GM19328 (cell line): ENCODE measurements at regions not wholly inside any gene's neighbourhood (a gene's known extent, or its start where the extent isn't known, plus 50 kb on each side); places are given as distances from the start of the nearest gene placed in this dataset.
"Not testable (repeated sequence)": the region's sequence is repeated elsewhere in the genome, so short reads cannot be mapped to it uniquely, and the experiment has no call there.

Experiments used
- ATAC-seq: cut with Tn5 transposase; IDR thresholded peaks from one replicate; pipeline ENCODE4 v1.9.1; 2021; ENCODE audit warnings: mild to moderate bottlenecking, moderate library complexity; ENCODE audit not compliant: unreplicated experiment

DNA sequence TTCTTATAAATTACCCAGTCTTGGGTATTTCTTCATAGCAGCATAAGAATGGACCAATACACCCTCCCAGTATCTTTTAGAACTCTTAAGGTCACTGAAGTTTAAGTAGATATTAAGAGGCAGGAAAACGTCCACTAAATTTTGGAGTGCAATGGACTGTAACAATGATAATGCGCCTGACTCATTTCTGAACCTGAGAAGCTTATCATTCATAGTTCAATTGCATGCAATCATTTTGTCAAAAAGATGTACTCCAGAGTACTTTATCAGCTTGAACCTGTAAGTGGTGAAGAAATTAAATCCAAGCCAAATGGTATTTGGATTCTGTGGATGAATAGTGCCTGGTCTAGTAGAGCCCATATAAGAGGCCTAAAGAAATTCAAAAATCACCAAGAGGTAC is 196.5 kb upstream of the CDH9 start:
- no peak for ATAC-seq

- no peak for ATAC-seq
Measured at GRCh38 chr5:27221410-27221809, 183.0 kb upstream of the CDH9 start.

GRCh38 chr5:27220752-27221151 is 182.4 kb upstream of the CDH9 start:
- ATAC-seq, result no peak

DNA sequence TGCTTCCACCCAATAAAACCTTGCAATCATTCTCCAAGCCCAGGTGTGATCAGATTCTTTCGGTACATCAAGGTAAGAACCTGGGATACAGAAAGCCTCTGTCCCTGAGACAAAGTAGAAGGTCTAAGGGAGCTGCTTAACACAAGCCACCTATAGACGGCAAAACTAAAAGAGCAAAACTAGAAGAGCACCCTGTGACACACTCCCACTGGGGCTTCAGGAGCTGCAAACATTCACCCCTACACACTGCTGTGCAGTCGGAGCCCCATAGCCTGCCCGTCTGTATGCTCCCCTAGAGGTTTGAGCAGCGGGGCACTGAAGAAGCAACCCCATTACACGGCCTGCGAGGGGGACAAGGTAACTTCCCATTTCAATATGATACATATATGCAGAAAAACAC is 179.6 kb upstream of the CDH9 start:
- no peak for ATAC-seq

DNA sequence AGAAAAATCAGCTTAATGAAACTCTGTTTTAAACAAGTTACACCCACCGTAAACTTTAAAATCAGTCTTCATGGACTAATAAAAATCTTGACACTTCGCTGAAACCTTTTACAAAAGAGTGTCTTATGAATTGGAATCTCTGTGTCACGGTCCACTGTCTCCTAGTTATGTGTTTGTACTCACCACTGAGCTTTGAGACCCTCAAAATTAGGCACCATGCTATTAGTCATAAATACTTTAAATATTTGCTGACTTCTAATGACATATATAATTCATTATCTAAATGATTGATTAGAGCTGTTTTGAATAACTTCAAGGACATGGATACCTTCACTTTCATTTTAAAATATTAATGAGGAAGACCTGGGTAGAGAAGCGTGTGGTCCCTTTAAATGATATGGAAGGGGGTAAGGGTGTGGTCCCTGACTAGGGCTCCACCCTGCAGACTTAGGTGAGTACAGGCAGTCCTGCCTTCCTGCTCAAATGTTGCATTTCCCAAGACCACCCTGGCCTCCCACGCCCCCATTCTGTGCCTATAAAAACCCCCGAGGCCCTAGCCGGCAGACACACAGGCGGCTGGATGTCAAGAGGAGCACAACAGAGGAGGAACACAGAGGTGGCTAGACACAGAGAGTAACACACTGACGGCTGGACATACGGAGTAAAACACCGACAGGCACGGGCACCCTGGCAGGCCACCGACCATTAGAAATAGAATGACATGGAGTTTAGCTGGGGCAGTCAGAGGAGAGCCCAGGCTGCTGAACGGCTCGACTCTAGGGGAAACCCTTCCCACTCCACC is 179.0 kb upstream of the CDH9 start:
- ATAC-seq, result no peak

- ATAC-seq, result no peak
Measured at GRCh38 chr5:27216367-27216950, 178.1 kb upstream of the CDH9 start.

DNA sequence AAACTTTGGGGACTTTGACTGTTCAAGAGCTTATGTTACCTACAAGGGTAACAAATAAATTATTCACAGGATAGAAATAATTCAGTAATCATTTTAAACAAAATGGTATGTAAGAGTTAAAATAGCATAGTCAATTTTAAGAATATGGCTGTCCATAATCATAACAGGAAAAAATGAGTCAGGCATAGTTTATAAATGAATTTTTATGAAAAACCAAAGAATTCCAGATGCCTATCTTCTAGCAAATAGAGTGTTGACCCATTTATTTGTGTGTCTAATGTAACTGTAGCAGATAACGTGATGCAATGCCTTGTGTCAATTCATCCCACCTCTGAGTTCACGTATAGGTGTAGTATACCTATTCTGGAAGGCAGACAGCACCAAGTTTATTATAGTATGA is 169.7 kb upstream of the CDH9 start:
- no peak for ATAC-seq

GRCh38 chr5:27191786-27192510 is 153.6 kb upstream of the CDH9 start:
- ATAC-seq, result no peak

GRCh38 chr5:27172693-27173092 is 134.3 kb upstream of the CDH9 start:
- ATAC-seq, result no peak

DNA sequence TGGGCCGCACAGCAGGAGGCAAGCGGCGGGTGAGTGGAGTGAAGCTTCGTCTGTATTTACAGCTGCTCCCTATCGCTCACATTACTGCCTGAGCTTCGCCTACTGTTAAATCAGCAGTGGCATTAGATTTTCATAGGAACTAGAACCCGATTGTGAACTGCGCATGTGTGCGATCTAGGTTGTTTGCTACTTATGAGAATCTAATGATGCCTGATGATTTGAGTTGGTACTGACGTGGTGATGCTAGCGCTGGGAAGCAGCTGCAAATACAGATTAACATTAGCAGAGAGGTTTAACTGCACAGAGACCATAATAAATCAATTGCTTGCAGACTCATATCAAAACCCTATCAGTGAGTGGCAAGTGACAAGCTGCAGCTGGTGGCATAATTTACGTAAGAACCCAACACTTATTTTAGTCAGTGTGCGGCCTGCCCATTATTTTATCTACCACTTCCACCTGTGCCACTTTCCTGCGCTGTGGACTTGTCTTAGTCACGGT is 133.4 kb upstream of the CDH9 start:
- no peak for ATAC-seq

- no peak for ATAC-seq
Measured at GRCh38 chr5:27158775-27159174, 120.4 kb upstream of the CDH9 start.

DNA sequence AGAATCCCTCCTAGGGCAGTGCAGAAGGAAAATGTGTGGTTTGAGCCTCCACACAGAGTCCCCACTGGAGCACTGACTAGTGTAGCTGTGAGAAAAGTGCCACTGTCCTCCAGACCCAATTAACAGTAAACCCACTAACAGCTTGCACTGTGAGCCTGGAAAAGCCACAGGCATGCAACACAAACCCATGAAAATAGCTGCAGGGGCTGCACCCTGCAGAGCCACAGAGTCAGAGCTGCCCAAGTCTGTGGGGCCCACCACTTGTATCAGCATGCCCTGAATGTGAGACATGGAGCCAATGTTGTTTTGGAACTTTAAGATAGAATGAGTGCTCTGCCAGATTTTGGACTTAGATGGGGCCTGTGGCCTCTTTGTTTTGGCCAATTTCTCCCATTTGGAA is 119.8 kb upstream of the CDH9 start:
- ATAC-seq, result no peak

GRCh38 chr5:27144456-27144855 is 106.1 kb upstream of the CDH9 start:
- ATAC-seq, result no peak

- ATAC-seq, result no peak
Measured at GRCh38 chr5:27140831-27141230, 102.4 kb upstream of the CDH9 start.

GRCh38 chr5:27130587-27130986 is 92.2 kb upstream of the CDH9 start:
- ATAC-seq, result no peak

DNA sequence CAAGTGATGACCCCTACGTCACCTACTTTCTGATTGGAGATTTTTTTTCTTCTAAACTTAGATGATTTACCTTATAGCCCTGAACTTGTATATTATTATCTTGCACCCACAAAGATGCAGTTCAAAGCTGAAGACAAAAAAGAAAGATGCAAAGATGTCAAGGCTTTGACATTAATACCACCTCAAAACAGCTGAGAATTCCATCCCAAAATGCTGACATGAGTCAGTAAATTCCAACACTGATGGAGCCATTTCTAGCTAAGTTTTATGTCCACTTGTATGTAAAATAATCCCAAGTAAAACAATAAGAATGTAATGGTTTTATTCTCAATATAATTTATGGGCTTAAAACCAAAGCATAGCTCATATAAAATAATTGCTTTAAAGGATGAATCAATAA is 91.5 kb upstream of the CDH9 start:
- ATAC-seq, result no peak

- ATAC-seq, result no peak
Measured at GRCh38 chr5:27125856-27126255, 87.5 kb upstream of the CDH9 start.

GRCh38 chr5:27124590-27124989 is 86.2 kb upstream of the CDH9 start:
- no peak for ATAC-seq

- not testable (repeated sequence) for ATAC-seq
Measured at GRCh38 chr5:27119736-27120321, 81.4 kb upstream of the CDH9 start.

- ATAC-seq, result no peak
Measured at GRCh38 chr5:27103486-27103885, 65.1 kb upstream of the CDH9 start.

DNA sequence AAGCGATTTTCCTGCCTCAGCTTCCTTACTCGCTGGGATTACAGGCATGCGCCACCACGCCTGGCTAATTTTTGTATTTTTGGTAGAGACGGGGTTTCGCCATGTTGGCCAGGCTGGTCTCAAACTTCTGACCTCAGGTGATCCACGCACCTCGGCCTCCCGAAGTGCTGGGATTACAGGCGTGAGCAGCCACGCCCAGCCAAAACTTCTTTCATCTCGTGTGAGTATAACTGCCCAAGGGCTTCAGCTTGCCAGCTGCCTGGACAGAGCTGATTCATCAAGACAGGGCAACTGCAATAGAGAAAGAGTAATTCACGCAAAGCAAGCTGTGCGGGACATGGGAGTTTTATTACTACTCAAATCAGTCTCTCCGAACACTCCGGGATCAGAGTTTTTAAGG is 57.4 kb upstream of the CDH9 start:
- ATAC-seq, result not testable (repeated sequence)

DNA sequence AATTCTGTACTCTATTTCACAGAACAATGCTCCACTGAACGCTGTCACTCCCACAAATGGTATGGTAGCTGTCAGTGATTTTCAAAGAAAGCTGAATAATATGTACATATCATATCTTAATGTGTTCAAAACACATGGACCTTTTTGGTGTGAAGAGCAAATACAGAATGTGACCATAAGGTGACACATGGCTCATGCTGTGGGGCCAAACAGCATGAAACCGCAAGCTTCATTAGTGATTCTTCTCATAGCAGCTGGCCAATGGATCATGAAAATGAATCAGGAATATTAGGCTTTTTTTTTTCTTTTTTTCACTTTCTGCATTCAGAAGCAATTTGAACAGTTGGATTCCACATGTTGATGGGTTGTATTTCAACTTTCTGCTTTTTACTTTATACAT is 54.9 kb upstream of the CDH9 start:
- ATAC-seq, result no peak
